Cardiac muscle cell (in vitro differentiated cells and primary cell): ENCODE measurements at regions not wholly inside any gene's neighbourhood (a gene's known extent, or its start where the extent isn't known, plus 50 kb on each side); places are given as distances from the start of the nearest gene placed in this dataset.

Source experiments
- DNase-seq, 2 donors: peaks; one replicate each; pipeline versions ENCODE4 v3.0.0 to v3.0.0-alpha.2; 2010 to 2017; ENCODE audit warnings: low read depth in 1 of 2, low spot score in 1 of 2
- H3K27ac ChIP-seq: fragments of 200-600 bp; sonication (generic); 2 replicates; pipeline ENCODE4 v1.5.1; 2016
- H3K27me3 ChIP-seq: fragments of 200-600 bp; sonication (generic); 2 replicates; pipeline ENCODE4 v1.6.0; 2016; ENCODE audit warnings: control low read depth
- H3K36me3 ChIP-seq: fragments of 200-600 bp; sonication (generic); 2 replicates; pipeline ENCODE4 v1.5.1; 2016; ENCODE audit warnings: control low read depth
- H3K4me1 ChIP-seq: fragments of 200-600 bp; sonication (generic); 2 replicates; pipeline ENCODE4 v1.8.1; 2017; ENCODE audit warnings: low read depth, mild to moderate bottlenecking, mixed run types
- H3K4me3 ChIP-seq: fragments of 200-600 bp; sonication (generic); 2 replicates; pipeline ENCODE4 v1.5.1; 2016; ENCODE audit warnings: mild to moderate bottlenecking
- H3K9me3 ChIP-seq: fragments of 200-600 bp; sonication (generic); 2 replicates; pipeline ENCODE4 v1.5.1; 2017; ENCODE audit warnings: low read depth, mild to moderate bottlenecking, control low read depth
- CTCF ChIP-seq: IDR thresholded peaks from 2 replicates; pipeline ENCODE4 v1.5.1; 2012; ENCODE audit warnings: low read depth, mild to moderate bottlenecking, low read length

DNA sequence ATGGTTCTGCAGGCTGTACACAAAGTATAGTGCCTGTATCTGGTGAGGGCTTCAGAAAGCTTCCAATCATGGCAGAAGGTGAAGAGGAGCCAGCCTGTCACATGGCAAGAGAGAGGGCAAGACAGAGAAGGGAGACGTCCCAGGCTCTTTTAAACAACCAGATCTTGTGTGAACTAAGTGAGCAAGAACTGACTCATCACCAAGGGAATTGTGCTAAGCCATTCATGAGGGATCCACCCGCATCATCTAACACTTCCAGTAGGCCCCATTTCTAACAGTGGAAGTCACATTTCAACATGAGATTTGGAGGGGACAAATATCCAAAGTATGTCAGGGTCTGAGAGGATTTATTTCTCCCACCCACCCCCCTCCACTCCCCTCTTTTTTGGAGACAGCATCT is 56.2 kb upstream of the ELAC2 start:
- no peak for TF ChIP-seq CTCF
- peak in 1 of 2 donors; percentile 10 for DNase-seq
- Histone ChIP-seq H3K27ac (no peak overlapping the region), H3K4me3 (no peak overlapping the region), H3K4me1 (no peaks in the 10 kb centered on the region), H3K9me3 (no peaks in the 10 kb centered on the region), H3K27me3 (no peaks in the 10 kb centered on the region), H3K36me3 (no peaks in the 10 kb centered on the region)

DNA sequence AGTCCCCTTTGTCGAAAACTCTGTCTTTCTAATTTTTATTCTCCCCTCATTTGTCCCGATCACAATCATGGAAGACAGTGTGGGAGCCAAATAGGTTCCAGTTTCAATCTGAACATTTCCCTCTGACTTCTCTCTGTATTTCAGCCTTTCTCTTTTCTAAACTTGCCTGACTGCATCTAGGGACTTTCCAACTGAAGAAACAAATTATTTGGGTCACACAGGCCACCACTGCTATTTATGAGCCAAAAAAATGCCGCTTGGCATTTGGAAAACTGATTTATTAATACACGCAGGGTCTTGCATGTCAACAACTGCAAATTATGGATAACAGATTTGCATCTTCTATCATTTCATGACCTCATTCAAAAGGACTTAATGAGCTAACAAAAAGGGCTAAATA is 55.2 kb upstream of the ELAC2 start:
- no peaks in the 10 kb centered on the region for H3K4me1 ChIP-seq
- TF ChIP-seq CTCF, result no peak
- no peak overlapping the region for H3K27ac ChIP-seq
- H3K4me3 ChIP-seq, result no peak overlapping the region
- H3K27me3 ChIP-seq, result no peaks in the 10 kb centered on the region
- DNase-seq, result no peak
- H3K36me3 ChIP-seq, result no peaks in the 10 kb centered on the region
- no peaks in the 10 kb centered on the region for H3K9me3 ChIP-seq

GRCh38 chr17:13070732-13071131 is 52.9 kb upstream of the ELAC2 start:
- H3K36me3 ChIP-seq, result no peaks in the 10 kb centered on the region
- H3K9me3 ChIP-seq, result no peaks in the 10 kb centered on the region
- no peak for TF ChIP-seq CTCF
- no peaks in the 10 kb centered on the region for H3K4me1 ChIP-seq
- DNase-seq, result no peak
- H3K27ac ChIP-seq, result no peak overlapping the region
- H3K4me3 ChIP-seq, result no peak overlapping the region
- H3K27me3 ChIP-seq, result no peaks in the 10 kb centered on the region

DNA sequence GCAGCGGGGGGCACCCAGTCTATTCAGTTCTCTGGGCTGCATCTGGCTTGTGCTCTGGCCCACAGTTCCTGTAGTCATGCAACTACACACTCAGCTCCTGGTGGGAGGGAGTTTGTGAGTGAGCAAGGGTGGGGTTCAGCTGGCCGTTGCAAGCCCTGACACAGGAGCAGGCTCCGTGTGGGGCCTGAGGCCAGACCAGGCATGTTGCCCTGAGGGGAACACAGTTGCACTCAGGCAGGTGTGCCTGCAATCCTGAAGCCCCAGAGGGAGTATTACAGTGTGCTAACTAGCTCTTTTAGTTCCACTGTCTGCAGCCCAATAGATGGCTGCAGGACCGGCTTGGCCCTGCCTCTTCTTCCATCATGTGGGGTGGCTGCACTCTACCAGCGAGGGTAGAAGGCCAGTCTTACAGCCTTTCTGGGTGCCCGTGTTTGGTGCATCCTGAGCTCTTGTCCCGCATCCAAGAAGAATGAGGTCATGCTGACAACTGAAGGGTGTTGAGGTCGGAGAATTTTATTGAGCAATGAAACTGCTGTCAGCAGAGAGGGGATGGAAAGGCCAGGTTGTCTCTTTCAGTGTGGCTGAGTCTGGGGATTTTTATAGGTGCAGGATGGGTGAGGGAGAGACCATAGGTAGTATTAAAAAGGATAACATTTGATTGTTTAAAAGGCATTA is 49.9 kb upstream of the ELAC2 start:
- DNase-seq, result no peak
- no peak overlapping the region for H3K4me3 ChIP-seq
- no peaks in the 10 kb centered on the region for H3K27me3 ChIP-seq
- TF ChIP-seq CTCF, result no peak
- no peak overlapping the region for H3K27ac ChIP-seq
- no peaks in the 10 kb centered on the region for H3K4me1 ChIP-seq
- no peaks in the 10 kb centered on the region for H3K9me3 ChIP-seq
- H3K36me3 ChIP-seq, result no peaks in the 10 kb centered on the region
